ENCODE measurements at regions not wholly inside any gene's neighbourhood (a gene's known extent, or its start where the extent isn't known, plus 50 kb on each side); places are given as distances from the start of the nearest gene placed in this dataset.

- no peak for DNase-seq (ENCODE audit: low read depth in 1 of 2, low spot score in 1 of 2)
- H3K4me2 ChIP-seq: no peak overlapping the region
These were observed 156.7 kb upstream of the TSC22D2 start for GRCh38 chr3:150251187-150252062.

GRCh38 chr3:150249779-150250470 lies 158.2 kb upstream of the TSC22D2 start:
- no peak overlapping the region for H3K27ac ChIP-seq
- no peak overlapping the region for H3K4me3 ChIP-seq
- WGBS (ENCODE audit: missing lambda C conversion rate): 85% methylated on average over 7 of the region's 7 CpGs
- 0 out of 3 replicates have a peak, but pooled peaks cover 3% of the 10 kb centered on the region for H3K4me1 ChIP-seq
- ChIA-PET POLR2A (no interaction called here), CTCF (interaction anchor here (0.7 to 2.5 kb wide), 3 partner anchors 11 to 246 kb away, joined by 3 to 27 read pairs (median 4); no protein-coding TSS in a partner anchor)
- H3K9me3 ChIP-seq: no peaks in the 10 kb centered on the region
- no peak overlapping the region for H3K4me2 ChIP-seq
- FAIRE-seq: no peak
- TF ChIP-seq JUN (IDR thresholded peaks at IDR 0.05) (no peak), FOXS1 (CRISPR knock-in tag; IDR thresholded peaks at IDR 0.05) (no peak), RARB (CRISPR knock-in tag; IDR thresholded peaks at IDR 0.05) (no peak), TP53 (CRISPR knock-in tag; IDR thresholded peaks at IDR 0.05) (no peak), HOXA7 (CRISPR knock-in tag; IDR thresholded peaks at IDR 0.05) (no peak), ATOH8 (CRISPR knock-in tag; IDR thresholded peaks at IDR 0.05; ENCODE audit: low read depth) (no peak), MAX (IDR thresholded peaks at IDR 0.05) (no peak), CBX8 (IDR thresholded peaks at IDR 0.05) (no peak), TFCP2L1 (CRISPR knock-in tag; IDR thresholded peaks at IDR 0.05) (no peak)
- no peak for DNase-seq (ENCODE audit: low read depth in 1 of 2, low spot score in 1 of 2)
- ATAC-seq: no peak

More at GRCh38 chr3:150251187-150252062, 156.7 kb upstream of the TSC22D2 start:
- H3K4me3 ChIP-seq: no peak overlapping the region
- H3K9me3 ChIP-seq: no peaks in the 10 kb centered on the region
- POLR2A ChIA-PET: no interaction called here
- no peak for TF ChIP-seq MAX (IDR thresholded peaks at IDR 0.05)
- TF ChIP-seq MAFK (IDR thresholded peaks at IDR 0.05; ENCODE audit: partially characterized antibody): no peak
- no peak for TF ChIP-seq HMGXB4 (CRISPR knock-in tag; IDR thresholded peaks at IDR 0.05; ENCODE audit: borderline replicate concordance)
- no peak for TF ChIP-seq EHMT2 (IDR thresholded peaks at IDR 0.05; ENCODE audit: low read depth)
- TF ChIP-seq BCL3 (IDR thresholded peaks at IDR 0.05): no peak
- ATAC-seq: peak in 1 of 2 experiments; percentile 23; a peak in 1 of 6 replicates
- H3K27ac ChIP-seq: no peak overlapping the region
- CTCF ChIA-PET: interaction anchor here (2.5 to 3.9 kb wide), 2 partner anchors 12 to 13 kb away, joined by 20 to 27 read pairs; no protein-coding TSS in a partner anchor
- 71% methylated on average over 5 of the region's 5 CpGs for WGBS (ENCODE audit: missing lambda C conversion rate)
- no peak for FAIRE-seq
- 0 out of 3 replicates have a peak, but pooled peaks cover 3% of the 10 kb centered on the region for H3K4me1 ChIP-seq

GRCh38 chr3:150248888-150249681 lies 159.0 kb upstream of the TSC22D2 start:
- FAIRE-seq (no peak), DNase-seq (ENCODE audit: low read depth in 1 of 2, low spot score in 1 of 2) (no peak), ATAC-seq (no peak)
- H3K4me1 ChIP-seq: 0 out of 3 replicates have a peak, but pooled peaks cover 3% of the 10 kb centered on the region
- H3K4me3 ChIP-seq: no peak overlapping the region
- CTCF ChIA-PET: interaction anchor here (0.7 to 2.5 kb wide), 6 partner anchors 10 to 247 kb away, joined by 3 to 27 read pairs (median 4); no protein-coding TSS in a partner anchor
- no peak overlapping the region for H3K27ac ChIP-seq
- no peak overlapping the region for H3K4me2 ChIP-seq
- TF ChIP-seq HEYL (CRISPR knock-in tag; IDR thresholded peaks at IDR 0.05): no peak
- no peak for TF ChIP-seq CTCF (IDR thresholded peaks at IDR 0.05)
- TF ChIP-seq FOXS1 (CRISPR knock-in tag; IDR thresholded peaks at IDR 0.05): no peak
- no peak for TF ChIP-seq CHD4 (IDR thresholded peaks at IDR 0.05; ENCODE audit: borderline replicate concordance)
- H3K9me3 ChIP-seq: no peaks in the 10 kb centered on the region
- POLR2A ChIA-PET: no interaction called here
- 76% methylated on average over 4 of the region's 4 CpGs for WGBS (ENCODE audit: missing lambda C conversion rate)

Measured in A549 (cell line).